ENCODE measurements at regions not wholly inside any gene's neighbourhood (a gene's known extent, or its start where the extent isn't known, plus 50 kb on each side); places are given as distances from the start of the nearest gene placed in this dataset.

DNA sequence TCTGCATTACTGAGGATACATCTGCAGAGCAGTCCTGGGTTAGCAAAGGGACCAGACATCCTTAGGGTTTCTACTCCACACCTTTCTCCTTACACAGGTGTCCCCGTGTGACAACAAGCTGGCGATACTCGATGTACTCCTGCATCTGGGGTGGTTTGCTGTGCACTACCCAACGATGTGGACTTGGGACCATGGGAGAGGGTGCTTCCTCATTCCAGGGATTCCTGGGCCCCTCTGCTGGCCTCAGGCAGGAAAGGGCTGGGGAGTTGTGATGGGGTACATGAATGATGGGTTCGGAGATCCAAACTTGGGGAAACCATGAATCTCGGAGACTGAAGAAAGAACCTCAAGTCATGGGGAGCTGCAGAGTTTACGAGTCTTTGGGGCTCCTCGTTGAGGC lies 179.6 kb upstream of the GALNT17 start:
- no peak for DNase-seq
- Histone ChIP-seq H3K9me3 (no peaks in the 10 kb centered on the region), H3K27me3 (no peaks in the 10 kb centered on the region), H3K36me3 (ENCODE audit: low read depth, missing control alignments) (no peaks in the 10 kb centered on the region), H3K27ac (no peak overlapping the region), H3K4me3 (no peak overlapping the region), H3K4me1 (no peaks in the 10 kb centered on the region)
- intact Hi-C loops (cut with DNase I; ENCODE audit: low total_unique reads), result no loop called here
- WGBS, 2 donors, result 87 to 96% methylated on average over 8 of the region's 8 CpGs
- TF ChIP-seq, protein P1, sequence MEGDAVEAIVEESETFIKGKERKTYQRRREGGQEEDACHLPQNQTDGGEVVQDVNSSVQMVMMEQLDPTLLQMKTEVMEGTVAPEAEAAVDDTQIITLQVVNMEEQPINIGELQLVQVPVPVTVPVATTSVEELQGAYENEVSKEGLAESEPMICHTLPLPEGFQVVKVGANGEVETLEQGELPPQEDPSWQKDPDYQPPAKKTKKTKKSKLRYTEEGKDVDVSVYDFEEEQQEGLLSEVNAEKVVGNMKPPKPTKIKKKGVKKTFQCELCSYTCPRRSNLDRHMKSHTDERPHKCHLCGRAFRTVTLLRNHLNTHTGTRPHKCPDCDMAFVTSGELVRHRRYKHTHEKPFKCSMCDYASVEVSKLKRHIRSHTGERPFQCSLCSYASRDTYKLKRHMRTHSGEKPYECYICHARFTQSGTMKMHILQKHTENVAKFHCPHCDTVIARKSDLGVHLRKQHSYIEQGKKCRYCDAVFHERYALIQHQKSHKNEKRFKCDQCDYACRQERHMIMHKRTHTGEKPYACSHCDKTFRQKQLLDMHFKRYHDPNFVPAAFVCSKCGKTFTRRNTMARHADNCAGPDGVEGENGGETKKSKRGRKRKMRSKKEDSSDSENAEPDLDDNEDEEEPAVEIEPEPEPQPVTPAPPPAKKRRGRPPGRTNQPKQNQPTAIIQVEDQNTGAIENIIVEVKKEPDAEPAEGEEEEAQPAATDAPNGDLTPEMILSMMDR (IDR thresholded peaks at IDR 0.05), result no peak
- TF ChIP-seq POLR2A (IDR thresholded peaks at IDR 0.05), result no peak

DNA sequence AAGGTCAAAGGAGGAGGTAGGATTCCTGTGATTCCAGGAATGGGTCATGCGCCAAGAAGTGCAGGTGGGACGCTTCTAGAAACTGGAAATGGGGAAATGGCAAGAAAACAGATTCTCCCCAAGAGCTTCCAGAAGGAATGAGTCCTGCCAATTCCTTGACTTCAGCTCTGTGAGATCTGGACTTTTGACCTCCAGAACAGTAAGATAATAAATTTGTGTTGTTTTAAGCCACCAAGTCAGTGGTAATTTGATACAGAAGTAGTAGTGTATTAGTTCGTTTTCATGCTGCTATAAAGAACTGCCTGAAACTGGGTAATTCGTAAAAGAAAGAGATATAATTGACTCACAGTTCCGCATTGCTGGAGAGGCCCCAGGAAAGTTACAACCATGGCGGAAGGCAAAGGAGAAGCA lies 178.6 kb upstream of the GALNT17 start:
- no peaks in the 10 kb centered on the region for H3K27me3 ChIP-seq
- no peak for TF ChIP-seq POLR2A (IDR thresholded peaks at IDR 0.05)
- TF ChIP-seq, protein P1 (IDR thresholded peaks at IDR 0.05), result no peak
- H3K4me3 ChIP-seq, result no peak overlapping the region
- H3K9me3 ChIP-seq, result no peaks in the 10 kb centered on the region
- no peaks in the 10 kb centered on the region for H3K36me3 ChIP-seq (ENCODE audit: low read depth, missing control alignments)
- DNase-seq, result no peak
- intact Hi-C loops (cut with DNase I; ENCODE audit: low total_unique reads), result no loop called here
- H3K27ac ChIP-seq, result no peak overlapping the region
- H3K4me1 ChIP-seq, result no peaks in the 10 kb centered on the region
- 27 to 35% methylated on average over 6 of the region's 6 CpGs for WGBS, 2 donors

DNA sequence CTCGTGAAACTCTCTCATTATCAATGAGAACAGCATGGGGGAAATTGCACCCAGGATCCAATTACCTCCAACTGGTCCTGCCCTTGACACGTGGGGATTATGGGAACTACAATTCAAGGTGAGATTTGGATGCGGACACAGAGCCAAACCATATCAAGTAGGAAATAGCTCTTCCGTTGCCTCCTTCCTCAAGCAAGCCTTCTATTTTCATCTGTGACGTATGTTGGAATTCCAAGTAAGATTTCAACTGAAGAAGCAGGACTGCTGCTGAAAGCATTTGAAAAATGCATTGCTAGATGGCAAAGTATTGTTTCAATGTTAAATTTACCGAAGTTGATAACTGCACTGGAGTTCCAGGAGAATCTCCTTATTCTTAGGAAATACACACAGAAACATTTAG lies 178.1 kb upstream of the GALNT17 start:
- Histone ChIP-seq H3K4me1 (no peaks in the 10 kb centered on the region), H3K4me3 (no peak overlapping the region), H3K27ac (no peak overlapping the region), H3K9me3 (no peaks in the 10 kb centered on the region), H3K27me3 (no peaks in the 10 kb centered on the region), H3K36me3 (ENCODE audit: low read depth, missing control alignments) (no peaks in the 10 kb centered on the region)
- TF ChIP-seq, protein P1 (IDR thresholded peaks at IDR 0.05), result no peak
- no peak for TF ChIP-seq POLR2A (IDR thresholded peaks at IDR 0.05)
- 20 to 40% methylated on average over 6 of the region's 6 CpGs for WGBS, 2 donors
- intact Hi-C loops (cut with DNase I; ENCODE audit: low total_unique reads), result no loop called here
- no peak for DNase-seq

DNA sequence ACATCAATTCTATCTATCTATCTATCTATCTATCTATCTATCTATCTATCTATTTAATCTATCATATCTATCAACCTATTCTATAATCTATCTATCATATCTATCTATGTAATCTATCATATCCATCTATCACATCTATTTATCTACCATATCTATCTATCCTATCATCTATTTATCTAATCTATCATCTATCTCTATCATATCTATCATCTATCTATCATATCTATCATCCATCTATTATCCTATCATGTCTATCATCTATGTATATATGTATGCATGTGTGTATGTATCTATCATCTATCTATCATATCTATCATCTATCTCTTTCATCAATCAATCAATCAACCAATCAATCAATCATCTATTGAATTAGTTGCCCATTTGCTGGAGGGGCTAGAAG lies 159.3 kb upstream of the GALNT17 start:
- H3K27me3 ChIP-seq, result no peaks in the 10 kb centered on the region
- intact Hi-C loops (cut with DNase I; ENCODE audit: low total_unique reads), result no loop called here
- H3K36me3 ChIP-seq (ENCODE audit: low read depth, missing control alignments), result no peaks in the 10 kb centered on the region
- H3K4me1 ChIP-seq, result no peaks in the 10 kb centered on the region
- no peak overlapping the region for H3K4me3 ChIP-seq
- no peak overlapping the region for H3K27ac ChIP-seq
- DNase-seq, result no peak
- H3K9me3 ChIP-seq, result no peaks in the 10 kb centered on the region
- TF ChIP-seq, protein P1 (IDR thresholded peaks at IDR 0.05), result no peak
- no peak for TF ChIP-seq POLR2A (IDR thresholded peaks at IDR 0.05)

DNA sequence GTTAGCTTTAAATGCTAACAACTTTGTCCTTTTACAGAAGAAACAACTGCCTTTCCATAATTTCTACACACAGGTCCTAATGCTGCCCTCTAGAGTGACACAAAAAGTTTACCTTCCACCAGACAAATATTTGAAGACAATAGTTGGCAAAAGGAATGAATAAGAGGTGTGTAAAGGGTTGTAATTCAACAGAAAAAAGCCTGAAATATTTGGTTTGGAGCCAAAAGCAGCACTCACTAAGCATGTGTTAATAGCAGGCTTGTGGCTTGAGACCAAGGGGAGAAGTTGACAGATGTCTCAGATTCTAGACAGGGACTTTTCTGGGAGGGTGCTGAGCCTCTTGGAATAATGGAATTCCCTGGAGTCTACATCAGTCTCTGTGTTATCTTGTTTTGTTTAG lies 156.2 kb upstream of the GALNT17 start:
- intact Hi-C loops (cut with DNase I; ENCODE audit: low total_unique reads), result no loop called here
- H3K27me3 ChIP-seq, result no peaks in the 10 kb centered on the region
- H3K4me3 ChIP-seq, result no peak overlapping the region
- DNase-seq, result no peak
- TF ChIP-seq, protein P1 (IDR thresholded peaks at IDR 0.05), result no peak
- TF ChIP-seq POLR2A (IDR thresholded peaks at IDR 0.05), result no peak
- no peaks in the 10 kb centered on the region for H3K4me1 ChIP-seq
- H3K36me3 ChIP-seq (ENCODE audit: low read depth, missing control alignments), result no peaks in the 10 kb centered on the region
- H3K27ac ChIP-seq, result no peak overlapping the region
- no peaks in the 10 kb centered on the region for H3K9me3 ChIP-seq
